Retinal pigment epithelial cell (primary cell): ENCODE measurements at regions not wholly inside any gene's neighbourhood (a gene's known extent, or its start where the extent isn't known, plus 50 kb on each side); places are given as distances from the start of the nearest gene placed in this dataset.
A peak's percentile ranks its signal among the peaks of the same experiment; 100 is the strongest.

ENCODE experiments used
- DNase-seq: peaks from one replicate; pipeline ENCODE4 v3.0.0-alpha.2; 2010; ENCODE audit warnings: low read depth
- H3K4me3 ChIP-seq: 2 replicates; pipeline ENCODE4 v1.5.1; 2011; ENCODE audit warnings: mild to moderate bottlenecking, low read length, control low read depth, moderate library complexity
- TF ChIP-seq, protein P1 (sequence below): conservative IDR thresholded peaks from 2 replicates; pipeline ENCODE4 v1.5.1; 2011; ENCODE audit warnings: low read depth, low read length, control low read depth, inconsistent platforms

DNA sequence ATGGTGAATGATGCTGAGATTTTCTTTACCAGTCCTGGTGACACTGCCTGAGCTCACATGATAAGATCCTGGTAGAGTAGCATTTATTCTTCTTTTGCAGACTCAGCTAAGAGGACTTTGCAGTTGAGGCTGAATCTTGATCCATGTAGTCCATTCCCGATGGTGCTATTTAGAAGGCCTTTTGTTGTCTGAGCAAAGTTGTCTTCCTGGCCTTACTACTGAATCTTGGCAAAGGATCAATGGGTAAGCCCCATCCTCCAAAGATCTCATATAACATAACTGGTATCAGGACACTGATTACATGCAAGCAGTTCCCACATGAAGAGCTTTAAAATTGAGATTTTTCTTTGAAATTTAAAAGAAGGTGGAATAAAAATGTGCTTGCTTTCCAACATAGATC is 291.6 kb downstream of the SOX4 start:
- no peak overlapping the region for H3K4me3 ChIP-seq
- TF ChIP-seq, protein P1, sequence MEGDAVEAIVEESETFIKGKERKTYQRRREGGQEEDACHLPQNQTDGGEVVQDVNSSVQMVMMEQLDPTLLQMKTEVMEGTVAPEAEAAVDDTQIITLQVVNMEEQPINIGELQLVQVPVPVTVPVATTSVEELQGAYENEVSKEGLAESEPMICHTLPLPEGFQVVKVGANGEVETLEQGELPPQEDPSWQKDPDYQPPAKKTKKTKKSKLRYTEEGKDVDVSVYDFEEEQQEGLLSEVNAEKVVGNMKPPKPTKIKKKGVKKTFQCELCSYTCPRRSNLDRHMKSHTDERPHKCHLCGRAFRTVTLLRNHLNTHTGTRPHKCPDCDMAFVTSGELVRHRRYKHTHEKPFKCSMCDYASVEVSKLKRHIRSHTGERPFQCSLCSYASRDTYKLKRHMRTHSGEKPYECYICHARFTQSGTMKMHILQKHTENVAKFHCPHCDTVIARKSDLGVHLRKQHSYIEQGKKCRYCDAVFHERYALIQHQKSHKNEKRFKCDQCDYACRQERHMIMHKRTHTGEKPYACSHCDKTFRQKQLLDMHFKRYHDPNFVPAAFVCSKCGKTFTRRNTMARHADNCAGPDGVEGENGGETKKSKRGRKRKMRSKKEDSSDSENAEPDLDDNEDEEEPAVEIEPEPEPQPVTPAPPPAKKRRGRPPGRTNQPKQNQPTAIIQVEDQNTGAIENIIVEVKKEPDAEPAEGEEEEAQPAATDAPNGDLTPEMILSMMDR, result no peak
- DNase-seq, result no peak

- TF ChIP-seq, protein P1, result no peak
- peak overlapping the region; percentile 43 for H3K4me3 ChIP-seq
- peak; percentile 99 for DNase-seq
Measured at GRCh38 chr6:21885532-21886114, 292.1 kb downstream of the SOX4 start.

- no peak for DNase-seq
- peak overlapping the region; percentile 43 for H3K4me3 ChIP-seq
- TF ChIP-seq, protein P1, result no peak
Measured at GRCh38 chr6:21886542-21887151, 293.1 kb downstream of the SOX4 start.

GRCh38 chr6:21887231-21888185 is 294.0 kb downstream of the SOX4 start:
- DNase-seq, result no peak
- TF ChIP-seq, protein P1, result no peak
- peak overlapping the region; percentile 43 for H3K4me3 ChIP-seq

DNA sequence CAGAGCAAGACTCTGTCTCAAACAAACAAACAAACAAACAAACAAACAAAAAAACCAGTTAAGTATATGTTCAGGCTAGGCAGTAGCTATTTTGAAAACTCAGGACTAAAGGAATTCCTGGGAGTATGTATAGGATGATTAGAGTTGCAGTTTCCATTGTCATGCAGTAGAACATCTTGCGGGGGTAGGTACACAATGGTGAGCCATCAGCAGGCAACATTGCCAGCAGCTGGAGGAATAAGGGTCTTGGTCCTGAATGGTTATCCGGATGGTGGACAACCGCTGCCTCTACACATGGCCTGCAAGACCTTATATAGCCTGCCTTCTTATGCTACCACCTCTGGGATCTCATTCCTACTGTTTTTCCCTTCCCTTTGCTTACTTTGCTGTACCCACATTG is 297.5 kb downstream of the SOX4 start:
- TF ChIP-seq, protein P1, result no peak
- H3K4me3 ChIP-seq, result no peak overlapping the region

GRCh38 chr6:21893793-21894192 is 300.2 kb downstream of the SOX4 start:
- H3K4me3 ChIP-seq, result no peak overlapping the region
- no peak for DNase-seq
- TF ChIP-seq, protein P1, result no peak

More for the DNA sequence above, 297.5 kb downstream of the SOX4 start:
- no peak for DNase-seq
